Superior temporal gyrus (tissue), 1 donor: ENCODE measurements at regions not wholly inside any gene's neighbourhood (a gene's known extent, or its start where the extent isn't known, plus 50 kb on each side); places are given as distances from the start of the nearest gene placed in this dataset.
"Not testable (repeated sequence)": the region's sequence is repeated elsewhere in the genome, so short reads cannot be mapped to it uniquely, and the experiment has no call there.

ENCODE experiments used
- DNase-seq: peaks from one replicate; pipeline ENCODE4 v3.0.0-alpha.2; 2016; ENCODE audit errors: extremely low spot score

DNA sequence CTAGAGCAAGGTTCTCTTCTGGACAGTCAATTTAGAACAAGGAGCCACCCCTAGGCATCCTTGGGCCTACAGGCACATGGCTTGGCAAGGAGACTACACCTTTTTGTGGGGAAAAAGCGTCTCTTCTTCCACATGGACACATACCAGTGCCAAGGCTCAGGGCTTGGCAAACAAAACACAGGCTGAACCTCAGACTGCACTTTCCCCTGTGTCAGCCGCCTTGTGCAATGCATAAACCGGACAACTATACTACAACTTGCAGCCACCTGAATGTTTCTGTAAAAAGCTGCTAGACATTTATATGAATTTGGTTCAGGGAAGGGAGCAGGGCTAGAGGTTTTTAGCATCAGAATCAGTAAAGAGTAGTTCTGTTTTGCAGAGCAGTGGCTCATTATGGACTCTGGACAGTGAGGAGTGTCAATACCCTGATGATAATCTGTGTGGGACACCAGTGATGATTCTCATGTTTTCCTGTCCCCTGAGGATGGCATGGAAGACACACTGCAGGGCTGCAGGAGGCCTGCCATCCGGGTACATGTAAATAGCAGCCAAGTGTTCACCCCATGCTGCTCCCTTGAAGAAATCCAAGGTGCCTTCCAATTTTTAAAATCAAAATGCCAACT lies 118.9 kb downstream of the GATA3 start:
- no peak for DNase-seq

DNA sequence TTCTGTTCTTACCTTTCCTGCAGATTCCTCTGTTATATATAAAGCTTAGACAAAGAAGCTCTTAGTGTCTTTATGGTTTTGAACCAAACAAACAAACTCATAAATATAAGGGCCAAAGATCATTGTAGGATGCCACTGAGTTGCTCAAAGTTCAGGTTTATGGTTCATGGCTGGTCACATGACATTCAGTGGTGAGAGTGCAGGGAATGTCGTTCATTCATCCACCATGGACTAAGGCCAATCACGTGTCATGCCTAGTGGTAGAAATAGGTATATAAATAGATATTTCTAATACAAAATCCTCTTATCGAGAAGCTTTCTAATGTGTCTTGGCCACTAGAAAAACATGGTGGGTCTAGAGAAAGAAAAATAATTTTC lies 119.4 kb downstream of the GATA3 start:
- DNase-seq, result no peak

DNA sequence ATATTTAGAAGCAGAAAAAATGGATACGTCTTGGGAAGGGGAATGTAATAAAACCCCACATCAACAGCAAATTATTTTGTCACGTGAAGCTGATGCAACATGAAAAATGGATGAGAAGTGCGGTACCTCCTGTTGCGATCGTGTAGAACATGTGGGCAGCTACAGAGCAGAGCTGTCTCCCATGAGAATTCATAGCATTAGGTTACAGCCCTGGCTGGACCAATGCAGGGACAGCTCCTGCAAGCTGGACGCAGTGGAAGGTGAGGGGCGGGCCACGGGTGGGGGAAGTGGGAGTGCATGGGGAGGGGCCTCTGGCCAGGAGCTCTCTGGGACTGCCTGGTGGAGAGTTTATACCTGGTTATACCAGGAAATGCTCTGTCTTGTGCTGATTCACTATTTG lies 120.3 kb downstream of the GATA3 start:
- DNase-seq, result no peak

DNA sequence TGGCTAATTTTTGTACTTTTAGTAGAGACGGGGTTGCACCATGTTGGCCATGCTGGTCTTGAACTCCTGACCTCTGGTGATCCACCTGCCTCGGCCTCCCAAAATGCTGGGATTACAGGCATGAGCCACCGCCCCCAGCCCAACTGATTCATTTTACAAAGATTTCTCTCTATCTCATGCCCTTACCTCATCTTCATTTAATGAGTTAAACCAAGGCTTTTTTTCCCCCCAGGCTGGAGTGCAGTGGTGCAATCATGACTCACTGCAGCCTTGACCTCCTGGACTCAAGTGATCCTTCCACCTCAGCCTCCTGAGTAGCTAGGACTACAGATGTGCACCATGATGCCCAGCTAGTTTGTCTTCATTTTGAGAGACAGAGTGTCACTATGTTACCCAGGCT lies 123.0 kb downstream of the GATA3 start:
- DNase-seq, result not testable (repeated sequence)

DNA sequence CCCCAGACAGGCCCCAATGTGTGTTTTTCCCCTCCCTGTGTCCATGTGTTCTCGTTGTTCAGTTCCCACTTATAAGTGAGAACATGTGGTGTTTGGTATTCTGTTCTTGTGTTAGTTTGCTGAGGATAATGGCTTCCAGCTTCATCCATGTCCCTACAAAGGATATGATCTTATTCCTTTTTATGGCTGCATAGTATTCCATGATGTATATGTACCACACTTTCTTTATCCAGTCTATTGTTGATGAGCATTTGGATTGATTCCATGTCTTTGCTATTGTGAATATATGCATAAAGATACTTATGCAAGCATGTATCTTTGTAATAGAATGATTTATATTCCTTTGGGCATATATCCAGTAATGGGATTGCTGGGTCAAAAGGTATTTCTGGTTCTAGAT lies 125.3 kb downstream of the GATA3 start:
- DNase-seq, result not testable (repeated sequence)

DNA sequence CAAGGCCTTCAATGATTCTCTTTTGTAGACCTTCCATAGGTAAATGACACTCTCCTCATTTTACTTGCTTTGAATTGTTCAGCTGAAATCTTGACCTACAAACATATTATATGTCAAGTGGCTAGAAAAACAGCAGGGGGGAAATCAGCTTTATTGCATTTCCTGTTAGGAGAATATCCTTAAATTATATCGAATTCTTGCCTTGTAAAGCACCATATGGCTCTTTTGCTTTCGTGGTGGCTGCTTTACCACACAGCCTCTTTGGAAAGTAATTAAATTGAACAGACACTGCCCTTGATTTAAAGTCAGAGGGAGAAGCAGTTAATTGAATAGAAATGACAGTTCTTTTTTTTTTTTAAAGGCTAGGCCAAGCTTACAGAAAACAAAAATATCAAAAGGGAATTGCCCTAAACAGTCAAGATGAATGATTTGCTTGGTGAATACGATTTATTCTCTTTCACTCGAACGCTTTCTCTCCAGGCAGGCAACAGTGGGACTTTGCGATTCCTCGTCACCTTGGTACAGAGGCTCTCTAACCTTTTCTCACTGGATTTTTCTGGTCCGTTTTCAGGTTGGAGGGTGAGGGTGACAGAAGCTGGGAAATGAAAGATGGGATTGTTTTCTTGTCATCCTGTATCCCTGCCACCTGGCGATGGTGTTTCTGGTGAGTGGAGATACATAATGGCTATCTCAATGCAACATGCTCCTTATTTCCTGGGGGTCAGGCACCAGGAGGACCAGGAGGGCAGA lies 126.0 kb downstream of the GATA3 start:
- DNase-seq, result no peak

DNA sequence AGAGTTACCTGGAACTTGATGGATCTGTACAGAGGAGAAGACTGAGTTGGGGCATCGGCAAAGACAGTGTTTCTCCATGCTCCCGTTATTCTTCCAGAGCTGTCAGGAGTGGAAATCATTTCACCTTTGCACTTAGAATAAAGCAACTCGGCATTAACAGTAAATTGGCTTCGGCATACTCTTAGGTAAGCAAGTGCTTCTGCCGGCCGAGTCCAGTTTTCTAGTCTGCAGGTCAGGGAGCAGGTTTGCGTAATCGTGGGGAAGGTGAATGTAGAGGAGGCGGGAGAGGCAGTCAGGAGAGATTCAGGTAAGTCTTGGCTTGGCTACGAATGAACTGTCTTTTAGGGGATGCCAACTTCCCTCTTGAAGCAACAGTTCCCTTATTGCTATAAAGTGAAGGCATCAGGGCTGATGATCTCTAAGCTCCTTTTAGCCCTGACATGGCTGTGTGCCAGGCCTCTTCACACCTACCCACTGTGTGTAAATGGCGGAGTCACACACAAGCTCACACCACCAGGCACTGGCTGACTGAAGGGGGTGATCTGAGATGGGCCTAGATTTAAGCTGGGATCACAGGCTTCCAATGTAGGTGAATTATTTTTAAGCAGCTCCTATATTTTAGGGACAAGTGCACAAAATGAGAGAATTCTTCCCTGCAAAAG lies 127.1 kb downstream of the GATA3 start:
- no peak for DNase-seq

DNA sequence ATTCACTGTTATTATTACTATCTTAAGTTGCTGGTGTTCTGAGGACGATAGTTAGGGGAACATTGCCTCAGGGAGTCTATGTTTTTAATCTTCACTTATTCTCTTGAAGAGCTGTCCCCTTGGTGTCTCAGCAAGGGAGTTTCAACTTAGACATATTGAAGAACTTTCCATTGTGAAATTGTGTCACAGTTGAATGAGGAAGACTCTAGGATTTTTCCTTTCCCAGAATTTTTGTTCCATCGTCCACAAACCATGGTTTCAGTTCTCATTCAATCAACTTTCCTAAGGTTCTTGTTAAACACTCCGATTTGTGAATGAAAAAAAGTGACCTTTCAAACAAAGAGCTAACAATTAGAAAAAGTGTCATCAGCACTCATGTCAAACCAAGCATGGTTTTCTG lies 128.3 kb downstream of the GATA3 start:
- DNase-seq, result no peak

DNA sequence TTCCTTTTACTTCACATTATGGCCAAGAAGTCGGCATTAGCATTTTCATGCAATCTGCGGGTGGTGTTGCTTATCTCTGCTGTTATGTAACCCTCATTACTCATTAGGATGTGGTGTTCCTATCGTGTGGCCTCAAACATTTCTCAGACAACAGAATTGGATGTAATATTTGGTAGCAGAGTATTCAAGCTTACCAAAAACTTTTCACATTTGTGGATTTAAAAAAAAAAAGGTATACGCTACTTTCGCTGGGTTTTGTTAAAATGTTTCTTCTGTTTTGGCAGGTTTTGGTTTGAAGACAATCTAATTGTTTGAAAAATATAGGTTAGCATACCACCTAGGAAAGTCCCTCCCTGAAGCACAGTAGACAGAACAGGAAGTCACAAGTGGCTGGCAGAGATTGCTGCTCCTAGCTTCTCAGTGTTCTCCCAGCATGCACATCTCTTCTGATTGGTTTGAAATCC lies 128.8 kb downstream of the GATA3 start:
- DNase-seq, result no peak

DNA sequence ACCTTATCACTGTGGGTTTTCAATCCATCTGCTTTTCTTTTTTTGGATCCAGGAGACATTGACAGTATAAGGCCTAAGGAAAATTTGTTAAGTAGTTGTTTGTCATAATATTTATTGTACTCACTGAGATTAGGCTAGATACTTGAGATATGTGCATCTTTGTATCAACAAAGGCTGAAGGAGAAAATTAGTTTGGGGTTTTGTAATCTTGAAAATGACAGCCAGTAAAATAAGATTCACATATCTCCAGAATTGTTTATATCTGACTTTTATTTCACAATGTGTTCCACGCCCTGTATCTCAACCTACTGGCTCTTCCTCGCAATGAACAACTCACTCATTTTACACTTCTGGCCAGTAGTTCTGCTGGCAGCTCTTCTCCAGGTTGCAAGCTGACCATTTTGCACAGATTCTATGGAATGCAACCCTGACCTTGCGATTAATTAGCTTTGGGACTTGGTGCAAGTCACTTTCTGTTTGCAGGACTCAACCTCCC lies 132.7 kb downstream of the GATA3 start:
- DNase-seq, result no peak

DNA sequence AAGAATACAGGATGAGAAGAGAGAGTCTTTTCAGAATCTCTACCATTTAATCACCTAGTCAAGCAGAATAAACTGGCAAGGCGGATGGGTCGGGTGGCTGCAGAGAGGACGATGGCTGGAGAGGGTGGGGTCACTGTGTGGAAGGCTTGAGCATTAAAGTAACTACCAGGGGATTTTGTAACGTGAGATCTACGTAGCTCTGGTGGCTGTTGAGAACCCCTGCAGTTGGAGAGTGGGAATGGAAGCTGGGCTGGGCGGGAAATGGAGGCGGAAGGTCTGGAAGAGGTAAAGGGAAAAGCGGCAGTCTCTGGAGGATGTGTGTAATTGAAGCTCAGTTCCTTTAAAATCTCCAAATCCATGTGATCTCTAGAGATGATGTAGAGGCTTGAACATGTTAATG lies 135.0 kb downstream of the GATA3 start:
- no peak for DNase-seq

DNA sequence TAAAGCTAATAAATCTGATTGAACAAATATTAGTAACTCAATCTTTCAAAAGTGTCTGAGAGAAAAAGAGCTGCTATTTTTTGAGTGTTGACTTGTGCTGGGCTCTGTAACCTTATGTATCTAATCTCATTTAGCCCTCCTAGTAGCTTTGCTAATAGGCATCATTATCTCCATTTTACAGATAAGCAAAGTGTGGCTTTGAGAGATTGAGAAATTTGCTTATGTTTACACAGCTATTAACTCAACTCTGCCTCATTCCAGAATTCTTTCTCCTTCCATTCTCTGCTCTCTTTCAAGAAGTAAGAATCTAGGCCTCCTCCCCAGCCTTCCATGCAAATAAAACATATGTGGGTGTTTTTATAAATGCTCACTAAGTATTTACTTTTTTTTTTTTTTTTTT lies 137.8 kb downstream of the GATA3 start:
- no peak for DNase-seq

DNA sequence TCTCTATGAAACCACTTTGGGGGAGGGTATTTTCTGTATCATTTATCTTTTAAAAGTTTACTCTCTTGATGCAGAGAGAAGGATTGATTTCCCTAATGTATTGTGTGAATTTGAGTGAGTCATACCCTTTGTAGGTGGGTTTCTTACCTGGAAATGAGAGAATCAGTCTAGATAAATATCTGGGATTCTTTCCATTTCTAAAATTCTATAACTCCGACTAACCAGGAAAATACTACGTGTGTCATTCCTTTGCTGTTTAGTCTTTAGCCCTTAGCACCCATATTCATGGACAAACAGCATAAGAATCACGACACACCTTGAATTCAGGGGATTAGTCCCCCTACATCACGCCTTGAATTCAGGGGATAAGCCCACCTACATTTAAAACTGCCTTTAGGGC lies 139.1 kb downstream of the GATA3 start:
- DNase-seq, result no peak

DNA sequence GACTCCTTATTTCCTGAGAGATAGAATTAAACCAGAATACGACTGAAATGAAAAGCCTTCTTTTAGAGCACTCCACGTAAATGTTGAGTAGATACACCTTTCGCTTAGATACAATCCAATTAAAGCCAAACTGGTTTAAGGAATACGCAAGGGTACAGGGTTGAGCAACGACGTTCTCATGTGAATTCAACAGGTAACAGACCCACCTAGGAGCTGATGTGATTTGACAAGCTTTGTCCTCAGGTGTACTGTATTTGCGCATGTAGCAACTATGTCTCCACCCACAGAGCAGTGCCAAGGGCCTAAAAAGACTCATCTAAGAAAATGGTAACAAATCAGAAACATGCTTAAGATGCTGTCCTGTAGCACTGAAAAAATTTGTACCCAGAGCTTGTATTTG lies 139.6 kb downstream of the GATA3 start:
- no peak for DNase-seq

DNA sequence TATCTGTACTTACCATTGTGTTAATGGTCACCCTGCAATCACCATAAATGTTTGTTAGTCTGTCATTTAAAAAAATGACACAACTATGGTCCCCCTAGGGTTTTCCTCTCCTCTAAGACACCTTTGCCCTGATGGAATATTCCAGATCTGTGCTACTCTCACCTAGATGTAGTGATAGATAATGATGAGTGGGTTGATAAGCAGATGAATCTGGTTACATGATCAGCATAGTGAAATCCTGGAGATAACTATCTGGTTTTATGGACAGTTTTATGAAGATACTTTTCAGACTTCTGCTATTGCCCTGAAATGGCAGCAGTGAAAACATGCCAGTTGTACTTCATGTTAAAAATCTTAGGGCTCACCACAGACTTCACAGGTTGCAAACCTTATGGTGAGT lies 152.4 kb downstream of the GATA3 start:
- no peak for DNase-seq

DNA sequence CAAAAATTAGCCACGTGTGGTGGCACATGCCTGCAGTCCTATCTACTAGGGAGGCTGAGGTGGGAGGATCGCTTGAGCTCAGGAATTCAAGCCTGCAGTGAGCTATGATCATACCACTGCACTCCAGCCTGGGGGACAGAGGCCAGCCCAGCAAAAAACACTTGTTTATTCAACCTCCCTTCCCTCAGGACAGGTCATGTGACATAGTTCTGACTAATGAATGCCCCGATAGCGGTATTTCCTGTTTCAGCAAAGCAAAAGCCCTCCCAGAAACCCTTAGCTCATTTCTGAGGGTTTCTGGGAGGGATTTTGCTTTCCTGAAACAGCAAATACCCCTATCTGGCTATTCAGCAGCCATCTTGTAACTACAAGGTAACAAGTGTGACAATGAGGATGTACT lies 157.1 kb downstream of the GATA3 start:
- no peak for DNase-seq

DNA sequence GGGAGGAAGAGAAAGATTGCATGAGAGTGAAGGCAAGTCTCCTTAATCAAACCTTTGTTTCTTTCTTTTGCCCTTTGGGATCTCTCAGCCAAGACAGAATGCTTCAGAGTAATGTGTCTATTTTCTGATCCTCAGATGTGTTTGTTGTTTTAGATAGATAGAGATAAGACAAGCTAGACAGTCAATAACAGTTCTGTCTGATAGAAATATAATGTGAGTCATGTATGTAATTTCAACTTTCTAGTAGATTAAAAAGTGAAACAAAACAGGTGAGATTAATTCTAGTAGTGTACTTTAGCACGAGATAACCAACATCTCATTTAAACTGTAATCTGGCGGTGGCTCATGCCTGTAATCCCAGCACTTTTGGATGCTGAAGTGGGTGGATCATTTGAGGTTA lies 159.2 kb downstream of the GATA3 start:
- no peak for DNase-seq

DNA sequence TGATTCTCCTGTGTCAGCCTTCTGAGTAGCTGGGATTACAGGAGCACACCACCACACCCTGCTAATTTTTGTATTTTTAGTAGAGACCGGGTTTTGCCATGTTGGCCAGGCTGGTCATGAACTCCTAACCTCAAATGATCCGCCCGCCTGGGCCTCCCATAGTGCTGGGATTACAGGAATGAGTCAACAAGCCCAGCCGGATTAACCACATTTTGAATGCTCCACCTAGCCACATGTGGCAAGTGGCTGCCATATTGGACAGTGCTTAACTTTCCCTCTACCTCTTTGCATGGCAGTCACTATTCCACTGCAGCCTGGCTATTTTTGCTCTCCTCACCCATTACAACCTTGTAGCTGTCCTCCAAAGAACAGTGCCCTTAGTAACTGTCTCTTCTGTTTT lies 160.1 kb downstream of the GATA3 start:
- no peak for DNase-seq

DNA sequence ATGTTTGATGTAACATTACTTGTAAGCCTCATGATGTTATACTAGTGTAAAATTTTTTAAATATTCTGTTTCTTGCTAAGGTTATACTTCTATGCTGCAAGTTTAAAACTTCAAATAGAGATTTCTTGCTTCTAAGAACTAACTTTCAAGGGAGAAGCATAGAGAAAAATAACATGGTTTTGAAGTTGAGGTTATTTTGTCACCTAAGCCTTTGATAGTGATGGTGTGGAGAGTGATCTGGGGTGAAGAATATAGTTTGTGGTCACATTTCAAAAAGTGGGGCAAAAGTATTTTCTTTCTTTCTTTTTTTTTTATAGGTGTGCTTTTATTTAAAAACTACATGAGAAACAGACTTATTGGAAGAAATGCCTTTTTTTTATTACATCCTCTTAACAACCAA lies 162.4 kb downstream of the GATA3 start:
- DNase-seq, result no peak

DNA sequence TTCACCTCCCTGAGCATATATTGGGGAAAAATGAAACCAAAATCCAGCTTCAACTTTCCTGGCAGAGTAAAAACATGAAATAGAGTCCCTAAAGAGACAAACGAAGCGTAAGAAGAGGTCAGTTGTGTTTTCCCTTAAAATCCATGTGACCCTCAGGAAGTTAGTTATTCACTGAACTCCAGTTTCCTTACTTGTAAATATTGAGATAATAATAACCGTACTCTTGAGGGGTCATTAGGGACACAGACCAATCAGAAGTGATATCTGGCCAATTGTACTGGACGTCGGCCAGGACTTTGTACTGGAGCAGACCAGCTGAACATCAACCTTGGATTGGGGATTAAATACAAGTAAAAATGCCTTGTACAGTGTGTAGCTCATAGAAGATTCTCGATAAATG lies 167.0 kb downstream of the GATA3 start:
- no peak for DNase-seq

DNA sequence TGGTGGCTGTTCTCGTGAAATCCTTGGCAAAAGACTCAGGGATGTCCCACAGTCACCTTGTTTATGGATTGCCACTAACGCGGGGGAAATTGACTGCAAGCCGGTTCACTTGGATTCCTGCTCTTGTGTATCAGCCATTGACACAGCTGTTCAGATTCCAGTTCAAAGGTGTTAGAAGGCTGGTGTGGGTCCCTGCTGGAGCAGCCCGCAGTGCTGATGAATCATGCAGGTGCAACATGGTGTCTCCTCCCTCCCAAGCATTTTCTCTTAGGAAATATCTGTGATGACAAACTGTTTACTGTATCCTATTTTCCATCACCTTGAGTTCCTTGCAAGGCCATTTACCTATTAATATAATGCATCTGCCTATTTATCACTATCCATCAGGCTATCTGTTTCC lies 170.1 kb downstream of the GATA3 start:
- no peak for DNase-seq

DNA sequence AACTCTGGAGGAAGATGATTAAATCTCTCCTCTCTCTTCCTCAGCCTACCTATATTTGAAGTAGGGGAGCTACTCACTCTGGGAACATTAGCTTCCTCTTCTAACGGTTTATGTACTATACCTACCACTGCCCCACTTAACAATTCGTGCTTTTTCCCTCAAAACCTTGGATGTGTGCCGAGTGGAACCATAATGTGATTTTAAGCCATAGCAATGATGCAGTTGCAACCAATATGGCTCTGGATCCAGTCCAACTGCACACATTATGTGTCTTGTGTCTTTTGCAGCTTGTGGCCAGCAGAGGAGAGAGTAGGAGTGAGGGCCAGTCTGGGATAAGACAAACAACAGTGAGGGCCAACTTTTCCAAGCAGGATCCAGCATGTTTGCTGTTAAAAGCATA lies 170.7 kb downstream of the GATA3 start:
- DNase-seq, result no peak

DNA sequence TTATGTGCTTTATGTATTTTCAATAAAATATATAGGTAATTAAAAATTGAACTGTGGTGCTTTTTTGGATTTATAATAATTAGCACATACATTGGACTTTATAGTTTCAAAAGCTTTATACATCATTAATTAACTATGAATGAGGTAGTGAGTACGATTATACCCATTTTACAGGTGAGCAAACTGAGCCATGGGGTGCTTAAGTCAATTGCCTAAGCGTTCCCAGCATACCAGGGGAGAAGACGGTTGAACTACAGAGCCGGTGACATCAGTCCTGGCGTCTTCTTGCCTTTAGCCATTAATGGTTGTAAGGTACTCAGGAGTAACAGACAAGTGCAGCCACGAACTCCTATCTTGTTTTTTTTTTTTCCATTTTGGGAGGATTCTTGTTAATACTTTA lies 172.8 kb downstream of the GATA3 start:
- no peak for DNase-seq
